ENCODE measurements at regions not wholly inside any gene's neighbourhood (a gene's known extent, or its start where the extent isn't known, plus 50 kb on each side); places are given as distances from the start of the nearest gene placed in this dataset.

GRCh38 chr13:63481334-63481733, 2065.7 kb upstream of the PCDH20 start:
- H3K27ac ChIP-seq = no peak overlapping the region
- no peaks in the 10 kb centered on the region for H3K4me1 ChIP-seq
- no peak for ATAC-seq
- no peak overlapping the region for H3K4me3 ChIP-seq
- TF ChIP-seq POLR2A (IDR thresholded peaks at IDR 0.05) = no peak
- no peak for TF ChIP-seq CTCF (IDR thresholded peaks at IDR 0.05)
- no peak for TF ChIP-seq EP300 (IDR thresholded peaks at IDR 0.05)
- TF ChIP-seq POLR2AphosphoS5 (IDR thresholded peaks at IDR 0.05) = no peak
- no peaks in the 10 kb centered on the region for H3K27me3 ChIP-seq
- no peaks in the 10 kb centered on the region for H3K36me3 ChIP-seq
- H3K9me3 ChIP-seq = no peaks in the 10 kb centered on the region

- ATAC-seq = no peak
- TF ChIP-seq EP300 (IDR thresholded peaks at IDR 0.05) (no peak), POLR2AphosphoS5 (IDR thresholded peaks at IDR 0.05) (no peak), POLR2A (IDR thresholded peaks at IDR 0.05) (no peak), CTCF (IDR thresholded peaks at IDR 0.05) (no peak)
- WGBS, 2 donors (ENCODE audit: low coverage in 1 of 2) = 50 to 60% methylated on average over 1 of the region's 1 CpG
Measured at GRCh38 chr13:63472711-63473110, 2057.1 kb upstream of the PCDH20 start.

GRCh38 chr13:63463782-63464610, 2048.3 kb upstream of the PCDH20 start:
- TF ChIP-seq CTCF (IDR thresholded peaks at IDR 0.05) (no peak), POLR2A (IDR thresholded peaks at IDR 0.05) (no peak), POLR2AphosphoS5 (IDR thresholded peaks at IDR 0.05) (no peak), EP300 (IDR thresholded peaks at IDR 0.05) (no peak)
- H3K27ac ChIP-seq = no peak overlapping the region
- no peaks in the 10 kb centered on the region for H3K27me3 ChIP-seq
- no peaks in the 10 kb centered on the region for H3K4me1 ChIP-seq
- H3K4me3 ChIP-seq = no peak overlapping the region
- 43% methylated on average over 1 of the region's 1 CpG; no CpG with 5 or more reads in 1 of the 2 donors for WGBS, 2 donors (ENCODE audit: low coverage in 1 of 2)
- no peak for ATAC-seq
- no peaks in the 10 kb centered on the region for H3K36me3 ChIP-seq
- peaks cover 0 to 19% (median 0%) of the 10 kb centered on the region in 3 donors for H3K9me3 ChIP-seq

More at GRCh38 chr13:63472711-63473110, 2057.1 kb upstream of the PCDH20 start:
- Histone ChIP-seq H3K27ac (no peak overlapping the region), H3K27me3 (no peaks in the 10 kb centered on the region), H3K4me3 (no peak overlapping the region), H3K36me3 (no peaks in the 10 kb centered on the region), H3K9me3 (no peaks in the 10 kb centered on the region), H3K4me1 (no peaks in the 10 kb centered on the region)

GRCh38 chr13:63460462-63461090, 2044.9 kb upstream of the PCDH20 start:
- 44 to 67% methylated on average over 2 of the region's 2 CpGs for WGBS, 2 donors (ENCODE audit: low coverage in 1 of 2)
- no peak for ATAC-seq
- H3K4me3 ChIP-seq = no peak overlapping the region

More at GRCh38 chr13:63460462-63461090, 2044.9 kb upstream of the PCDH20 start:
- no peaks in the 10 kb centered on the region for H3K36me3 ChIP-seq
- no peak overlapping the region for H3K27ac ChIP-seq
- H3K9me3 ChIP-seq = peaks cover 0 to 12% (median 0%) of the 10 kb centered on the region in 3 donors
- TF ChIP-seq CTCF (IDR thresholded peaks at IDR 0.05) (no peak), POLR2A (IDR thresholded peaks at IDR 0.05) (no peak), EP300 (IDR thresholded peaks at IDR 0.05) (no peak), POLR2AphosphoS5 (IDR thresholded peaks at IDR 0.05) (no peak)
- H3K27me3 ChIP-seq = no peaks in the 10 kb centered on the region
- H3K4me1 ChIP-seq = no peaks in the 10 kb centered on the region

All from gastroesophageal sphincter (tissue), 4 donors.